Stimulated activated memory B cell treated with anti-CD40 and anti-IgM and Interleukin-4, amounts not matched to agents 10 μg/mL and 1 μg/mL and 100 μg/mL, for 72 hours (primary cell): ENCODE measurements at regions not wholly inside any gene's neighbourhood (a gene's known extent, or its start where the extent isn't known, plus 50 kb on each side); places are given as distances from the start of the nearest gene placed in this dataset.

ENCODE experiments used
- ATAC-seq: fragments of 150-1000 bp; cut with Tn5 transposase; 2 replicates; pipeline ENCODE4 v1.10.0; 2021
- H3K27ac Mint-ChIP-seq: one replicate; pipeline ENCODE4 v1.8.0; 2022; ENCODE audit warnings: mild to moderate bottlenecking, mixed read lengths
- H3K27me3 Mint-ChIP-seq: one replicate; pipeline ENCODE4 v1.8.0; 2022; ENCODE audit warnings: mixed read lengths
- H3K36me3 Mint-ChIP-seq: one replicate; pipeline ENCODE4 v1.8.0; 2022; ENCODE audit warnings: mixed read lengths
- H3K4me1 Mint-ChIP-seq: one replicate; pipeline ENCODE4 v1.8.0; 2022; ENCODE audit warnings: mixed read lengths
- H3K4me3 Mint-ChIP-seq: one replicate; pipeline ENCODE4 v1.8.0; 2022; ENCODE audit warnings: mild to moderate bottlenecking, moderate library complexity, mixed read lengths
- H3K9me3 Mint-ChIP-seq: one replicate; pipeline ENCODE4 v1.8.0; 2022; ENCODE audit warnings: mixed read lengths

- Mint-ChIP-seq H3K9me3 (peaks cover 3% of the 10 kb centered on the region), H3K4me1 (no peaks in the 10 kb centered on the region), H3K27ac (no peak overlapping the region)
Observed at GRCh38 chr4:180106122-180106521, 2137.1 kb upstream of the TENM3 start.

GRCh38 chr4:180106997-180107396 lies 2136.2 kb upstream of the TENM3 start:
- no peak for ATAC-seq
- H3K9me3 Mint-ChIP-seq: peaks cover 3% of the 10 kb centered on the region
- H3K4me1 Mint-ChIP-seq: no peaks in the 10 kb centered on the region
- H3K27ac Mint-ChIP-seq: no peak overlapping the region
- H3K36me3 Mint-ChIP-seq: no peaks in the 10 kb centered on the region
- no peaks in the 10 kb centered on the region for H3K27me3 Mint-ChIP-seq
- H3K4me3 Mint-ChIP-seq: no peak overlapping the region

More at GRCh38 chr4:180106122-180106521, 2137.1 kb upstream of the TENM3 start:
- Mint-ChIP-seq H3K4me3 (no peak overlapping the region), H3K27me3 (no peaks in the 10 kb centered on the region), H3K36me3 (no peaks in the 10 kb centered on the region)
- no peak for ATAC-seq

- Mint-ChIP-seq H3K4me1 (no peaks in the 10 kb centered on the region), H3K36me3 (no peaks in the 10 kb centered on the region), H3K4me3 (no peak overlapping the region), H3K27ac (no peak overlapping the region), H3K9me3 (no peaks in the 10 kb centered on the region), H3K27me3 (no peaks in the 10 kb centered on the region)
- no peak for ATAC-seq
Observed at GRCh38 chr4:180116840-180117239, 2126.4 kb upstream of the TENM3 start.

- no peaks in the 10 kb centered on the region for H3K27me3 Mint-ChIP-seq
- H3K36me3 Mint-ChIP-seq: no peaks in the 10 kb centered on the region
- H3K4me3 Mint-ChIP-seq: no peak overlapping the region
- H3K9me3 Mint-ChIP-seq: peaks cover 3% of the 10 kb centered on the region
- no peak for ATAC-seq
- no peak overlapping the region for H3K27ac Mint-ChIP-seq
- H3K4me1 Mint-ChIP-seq: no peaks in the 10 kb centered on the region
Observed at GRCh38 chr4:180120068-180120467, 2123.1 kb upstream of the TENM3 start.

GRCh38 chr4:180134091-180134866 lies 2108.9 kb upstream of the TENM3 start:
- H3K27ac Mint-ChIP-seq: no peak overlapping the region
- peak; percentile 48 for ATAC-seq
- no peak overlapping the region for H3K4me3 Mint-ChIP-seq
- no peaks in the 10 kb centered on the region for H3K27me3 Mint-ChIP-seq
- H3K9me3 Mint-ChIP-seq: no peaks in the 10 kb centered on the region
- H3K4me1 Mint-ChIP-seq: no peaks in the 10 kb centered on the region
- no peaks in the 10 kb centered on the region for H3K36me3 Mint-ChIP-seq

GRCh38 chr4:180141734-180142133 lies 2101.5 kb upstream of the TENM3 start:
- no peaks in the 10 kb centered on the region for H3K9me3 Mint-ChIP-seq
- no peak overlapping the region for H3K27ac Mint-ChIP-seq
- no peaks in the 10 kb centered on the region for H3K4me1 Mint-ChIP-seq
- H3K27me3 Mint-ChIP-seq: no peaks in the 10 kb centered on the region
- no peak overlapping the region for H3K4me3 Mint-ChIP-seq
- no peaks in the 10 kb centered on the region for H3K36me3 Mint-ChIP-seq
- no peak for ATAC-seq

- Mint-ChIP-seq H3K27ac (no peak overlapping the region), H3K4me1 (no peaks in the 10 kb centered on the region), H3K36me3 (no peaks in the 10 kb centered on the region), H3K4me3 (no peak overlapping the region), H3K9me3 (peaks cover 3% of the 10 kb centered on the region), H3K27me3 (no peaks in the 10 kb centered on the region)
- no peak for ATAC-seq
Observed at GRCh38 chr4:180148737-180149136, 2094.5 kb upstream of the TENM3 start.

GRCh38 chr4:180150818-180151217 lies 2092.4 kb upstream of the TENM3 start:
- Mint-ChIP-seq H3K4me3 (no peak overlapping the region), H3K36me3 (no peaks in the 10 kb centered on the region), H3K27ac (no peak overlapping the region), H3K27me3 (no peaks in the 10 kb centered on the region), H3K4me1 (no peaks in the 10 kb centered on the region), H3K9me3 (peaks cover 3% of the 10 kb centered on the region)
- no peak for ATAC-seq

- H3K27me3 Mint-ChIP-seq: no peaks in the 10 kb centered on the region
- no peak overlapping the region for H3K4me3 Mint-ChIP-seq
- H3K9me3 Mint-ChIP-seq: no peaks in the 10 kb centered on the region
- no peaks in the 10 kb centered on the region for H3K36me3 Mint-ChIP-seq
- H3K4me1 Mint-ChIP-seq: no peaks in the 10 kb centered on the region
- no peak for ATAC-seq
- H3K27ac Mint-ChIP-seq: no peak overlapping the region
Observed at GRCh38 chr4:180152831-180153230, 2090.4 kb upstream of the TENM3 start.

GRCh38 chr4:180153587-180153986 lies 2089.6 kb upstream of the TENM3 start:
- no peaks in the 10 kb centered on the region for H3K36me3 Mint-ChIP-seq
- H3K27ac Mint-ChIP-seq: no peak overlapping the region
- ATAC-seq: no peak
- H3K4me3 Mint-ChIP-seq: no peak overlapping the region
- no peaks in the 10 kb centered on the region for H3K27me3 Mint-ChIP-seq
- H3K9me3 Mint-ChIP-seq: no peaks in the 10 kb centered on the region
- H3K4me1 Mint-ChIP-seq: no peaks in the 10 kb centered on the region

GRCh38 chr4:180156684-180157083 lies 2086.5 kb upstream of the TENM3 start:
- H3K27ac Mint-ChIP-seq: no peak overlapping the region
- no peak for ATAC-seq
- no peaks in the 10 kb centered on the region for H3K36me3 Mint-ChIP-seq
- no peaks in the 10 kb centered on the region for H3K27me3 Mint-ChIP-seq
- no peaks in the 10 kb centered on the region for H3K9me3 Mint-ChIP-seq
- no peak overlapping the region for H3K4me3 Mint-ChIP-seq
- H3K4me1 Mint-ChIP-seq: no peaks in the 10 kb centered on the region

GRCh38 chr4:180160195-180160983 lies 2082.8 kb upstream of the TENM3 start:
- H3K27ac Mint-ChIP-seq: no peak overlapping the region
- no peak for ATAC-seq

GRCh38 chr4:180164799-180165198 lies 2078.4 kb upstream of the TENM3 start:
- no peak for ATAC-seq
- H3K27me3 Mint-ChIP-seq: no peaks in the 10 kb centered on the region
- H3K36me3 Mint-ChIP-seq: no peaks in the 10 kb centered on the region
- peaks cover 3% of the 10 kb centered on the region for H3K9me3 Mint-ChIP-seq
- H3K4me3 Mint-ChIP-seq: no peak overlapping the region
- no peak overlapping the region for H3K27ac Mint-ChIP-seq
- no peaks in the 10 kb centered on the region for H3K4me1 Mint-ChIP-seq

More at GRCh38 chr4:180160195-180160983, 2082.8 kb upstream of the TENM3 start:
- no peaks in the 10 kb centered on the region for H3K9me3 Mint-ChIP-seq
- no peaks in the 10 kb centered on the region for H3K27me3 Mint-ChIP-seq
- no peaks in the 10 kb centered on the region for H3K36me3 Mint-ChIP-seq
- H3K4me1 Mint-ChIP-seq: no peaks in the 10 kb centered on the region
- no peak overlapping the region for H3K4me3 Mint-ChIP-seq

- no peak overlapping the region for H3K4me3 Mint-ChIP-seq
- H3K27me3 Mint-ChIP-seq: no peaks in the 10 kb centered on the region
- H3K9me3 Mint-ChIP-seq: peaks cover 9% of the 10 kb centered on the region
- H3K4me1 Mint-ChIP-seq: no peaks in the 10 kb centered on the region
- H3K27ac Mint-ChIP-seq: no peak overlapping the region
- ATAC-seq: no peak
- H3K36me3 Mint-ChIP-seq: no peaks in the 10 kb centered on the region
Observed at GRCh38 chr4:180169394-180169793, 2073.8 kb upstream of the TENM3 start.

GRCh38 chr4:180169966-180170365 lies 2073.2 kb upstream of the TENM3 start:
- no peak overlapping the region for H3K4me3 Mint-ChIP-seq
- no peak for ATAC-seq
- H3K9me3 Mint-ChIP-seq: peaks cover 9% of the 10 kb centered on the region
- H3K27ac Mint-ChIP-seq: no peak overlapping the region
- no peaks in the 10 kb centered on the region for H3K4me1 Mint-ChIP-seq
- no peaks in the 10 kb centered on the region for H3K36me3 Mint-ChIP-seq
- H3K27me3 Mint-ChIP-seq: no peaks in the 10 kb centered on the region

GRCh38 chr4:180179146-180179545 lies 2064.1 kb upstream of the TENM3 start:
- Mint-ChIP-seq H3K4me1 (no peaks in the 10 kb centered on the region), H3K36me3 (no peaks in the 10 kb centered on the region)
- no peak for ATAC-seq

More at GRCh38 chr4:180179146-180179545, 2064.1 kb upstream of the TENM3 start:
- H3K4me3 Mint-ChIP-seq: no peak overlapping the region
- no peak overlapping the region for H3K27ac Mint-ChIP-seq
- no peaks in the 10 kb centered on the region for H3K27me3 Mint-ChIP-seq
- no peaks in the 10 kb centered on the region for H3K9me3 Mint-ChIP-seq
